SK-MEL-5 (cell line): ENCODE measurements at regions not wholly inside any gene's neighbourhood (a gene's known extent, or its start where the extent isn't known, plus 50 kb on each side); places are given as distances from the start of the nearest gene placed in this dataset.

ENCODE experiments used
- DNase-seq: peaks from one replicate; pipeline ENCODE4 v3.0.0-alpha.2; 2016; ENCODE audit warnings: low read depth, low spot score
- in situ Hi-C: cut with HindIII; loops from 2 replicates; pipeline ENCODE4 v1.10.0; 2016; ENCODE audit warnings: low sequenced_read_pairs, high pct_unique_total_duplicates, low pct_unique_long_range_greater_than_20kb

DNA sequence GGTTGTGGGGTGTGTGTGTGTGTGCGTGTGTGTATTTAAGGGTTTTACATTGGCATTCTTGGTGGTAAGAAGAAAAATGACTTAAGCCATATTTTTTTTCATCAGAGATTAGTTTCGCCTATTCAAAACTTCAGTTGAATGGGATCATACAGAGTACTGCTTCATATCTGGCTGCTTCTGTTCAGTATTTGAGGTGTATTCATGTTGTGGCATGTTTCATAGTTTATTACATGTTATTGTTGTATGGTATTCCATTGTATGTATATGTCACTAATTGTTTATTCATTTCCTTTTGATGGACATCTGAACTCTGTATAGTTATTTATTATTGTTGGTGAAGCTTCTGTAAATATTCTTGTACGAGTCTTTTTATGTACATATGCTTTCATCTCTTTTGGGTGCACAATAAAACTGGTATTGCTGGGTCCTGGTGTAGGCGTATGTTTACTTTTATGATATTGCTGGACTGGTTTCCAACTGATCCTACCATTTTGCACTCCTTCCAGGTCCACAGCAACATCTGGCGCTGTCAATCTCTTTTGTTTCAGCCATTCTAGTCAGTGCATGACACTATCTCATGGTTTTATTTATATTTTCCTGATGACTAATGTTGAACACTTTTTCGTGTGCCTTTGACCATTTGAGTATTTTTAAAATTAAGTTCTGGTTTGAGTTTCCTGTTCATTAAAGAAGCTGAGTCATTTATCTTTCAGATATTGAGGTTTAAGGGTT, 77.4 kb upstream of the MAF start:
- in situ Hi-C loops: no loop called here

GRCh38 chr16:79673635-79674034, 73.1 kb upstream of the MAF start:
- in situ Hi-C loops: no loop called here
- DNase-seq: no peak

More for the DNA sequence above, 77.4 kb upstream of the MAF start:
- no peak for DNase-seq

DNA sequence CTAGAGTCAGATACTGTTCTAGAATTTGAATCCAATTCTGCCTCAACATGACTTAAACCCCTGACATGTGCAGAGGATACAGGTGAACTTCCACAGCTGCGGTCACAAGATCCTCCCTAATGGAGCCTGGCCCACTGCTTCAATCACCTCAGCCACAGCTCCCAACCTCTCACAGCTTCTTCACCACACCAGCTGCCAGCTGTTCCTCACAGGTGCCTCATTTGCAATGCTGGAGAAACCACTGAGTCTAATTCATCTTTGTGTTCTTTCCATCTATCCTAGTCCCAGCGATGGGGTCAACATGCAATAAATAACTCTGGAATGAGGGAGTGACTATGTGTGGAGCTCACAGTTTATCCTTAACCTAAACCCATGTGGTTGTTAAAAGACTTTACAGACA, 72.0 kb upstream of the MAF start:
- DNase-seq: no peak
- in situ Hi-C loops: no loop called here

GRCh38 chr16:79668502-79668901, 68.0 kb upstream of the MAF start:
- DNase-seq: no peak
- in situ Hi-C loops: no loop called here

GRCh38 chr16:79665970-79666369, 65.4 kb upstream of the MAF start:
- in situ Hi-C loops: no loop called here
- DNase-seq: no peak

- DNase-seq: no peak
- in situ Hi-C loops: no loop called here
These were observed 63.9 kb upstream of the MAF start for GRCh38 chr16:79664407-79664806.

GRCh38 chr16:79662669-79663313, 62.3 kb upstream of the MAF start:
- DNase-seq: no peak
- in situ Hi-C loops: no loop called here

- DNase-seq: no peak
- in situ Hi-C loops: no loop called here
These were observed 61.6 kb upstream of the MAF start for GRCh38 chr16:79662122-79662521.

DNA sequence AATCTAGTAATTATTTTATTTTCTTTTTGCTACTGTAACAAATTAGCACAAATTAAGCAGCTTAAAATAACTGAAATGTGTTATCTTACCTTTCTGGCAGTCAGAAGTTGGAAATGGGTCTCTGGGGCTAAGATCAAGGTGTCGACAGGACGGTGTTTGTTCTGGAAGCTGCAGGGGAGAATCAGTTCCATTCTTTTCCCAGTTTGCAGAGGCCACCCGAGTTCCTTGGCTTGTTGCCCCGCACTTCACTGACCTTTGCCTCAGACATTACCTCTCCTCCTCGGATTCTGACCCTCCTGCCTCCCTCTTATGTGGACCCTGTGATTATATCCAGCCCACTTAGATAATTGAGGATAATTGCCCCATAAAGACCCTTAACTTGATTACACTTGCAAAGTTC, 61.0 kb upstream of the MAF start:
- DNase-seq: no peak
- in situ Hi-C loops: no loop called here

- in situ Hi-C loops: no loop called here
These were observed 58.8 kb upstream of the MAF start for GRCh38 chr16:79659344-79659743.

DNA sequence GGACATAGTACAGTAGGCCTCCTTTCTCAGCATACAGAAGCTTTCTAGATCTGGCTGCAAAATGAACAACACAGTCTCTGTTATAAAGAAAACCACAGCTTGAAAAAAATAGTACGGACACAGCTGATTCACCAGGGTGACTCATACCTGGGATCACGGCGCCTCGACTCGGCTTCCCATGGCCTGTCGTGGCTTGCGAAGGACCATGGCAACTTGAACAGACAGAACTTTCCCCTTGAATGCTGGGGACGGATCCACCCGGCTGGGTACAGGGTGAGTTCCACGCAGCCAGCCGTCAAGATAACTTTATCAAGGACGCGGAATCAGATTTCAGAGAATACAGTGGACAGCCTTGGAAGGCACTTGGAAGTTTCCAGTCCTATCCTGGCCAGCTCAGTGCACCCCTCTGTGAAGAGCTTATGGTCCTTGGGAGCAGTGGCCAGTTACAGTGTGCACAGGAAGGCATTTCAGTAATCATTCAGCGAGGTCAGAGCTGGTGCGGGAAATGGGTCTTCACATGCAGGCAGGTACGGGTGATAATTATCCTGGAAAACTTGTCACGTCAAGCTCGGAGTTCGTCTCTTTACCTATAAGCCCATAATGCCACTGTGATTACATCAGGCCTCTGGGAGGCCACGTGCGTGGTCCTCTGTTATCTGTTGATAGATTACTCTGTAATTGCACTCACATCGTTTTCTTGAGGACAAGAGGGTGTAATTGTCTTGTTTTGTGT, 57.9 kb upstream of the MAF start:
- DNase-seq: peak; percentile 92

More at GRCh38 chr16:79659344-79659743, 58.8 kb upstream of the MAF start:
- DNase-seq: no peak

GRCh38 chr16:79656553-79657115, 56.1 kb upstream of the MAF start:
- in situ Hi-C loops: no loop called here
- no peak for DNase-seq

More for the DNA sequence above, 57.9 kb upstream of the MAF start:
- in situ Hi-C loops: no loop called here

DNA sequence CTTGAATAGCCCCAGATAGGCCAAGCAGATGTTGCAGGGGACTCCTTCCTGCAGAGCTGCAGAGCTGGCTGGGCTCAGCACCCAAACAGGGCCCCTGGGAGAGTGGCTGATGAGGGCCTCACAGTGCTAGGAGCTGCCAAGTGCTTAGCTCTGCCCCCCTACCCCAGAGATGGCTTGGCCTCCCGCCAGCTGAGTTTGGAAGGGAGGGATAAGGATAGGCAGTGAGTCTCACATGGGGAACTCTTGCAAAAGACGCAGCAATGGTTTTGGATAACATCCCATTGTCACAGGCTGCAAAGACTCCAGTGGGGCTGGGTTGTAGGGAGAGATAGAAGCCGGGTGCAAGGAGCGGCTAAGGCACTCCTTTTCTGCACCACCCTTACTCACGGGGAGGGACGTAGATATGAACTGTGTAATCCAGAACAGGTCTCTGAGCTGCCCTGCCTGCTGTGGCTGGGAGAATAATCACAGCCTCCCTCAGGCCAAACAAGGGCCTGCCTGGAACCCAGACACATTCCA, 52.9 kb upstream of the MAF start:
- in situ Hi-C loops: no loop called here
- DNase-seq: no peak

- DNase-seq: peak; percentile 93
- in situ Hi-C loops: no loop called here
These were observed 50.8 kb upstream of the MAF start for GRCh38 chr16:79651363-79651762.
